IPS-15b (cell line): ENCODE measurements at regions not wholly inside any gene's neighbourhood (a gene's known extent, or its start where the extent isn't known, plus 50 kb on each side); places are given as distances from the start of the nearest gene placed in this dataset.

ENCODE experiments used
- H3K27me3 ChIP-seq: one replicate; pipeline ENCODE4 v1.6.1; 2013; ENCODE audit warnings: low read length; ENCODE audit not compliant: control insufficient read depth, insufficient read depth
- H3K36me3 ChIP-seq: one replicate; pipeline ENCODE4 v1.6.1; 2013; ENCODE audit warnings: low read length; ENCODE audit not compliant: control insufficient read depth, insufficient read depth
- H3K4me1 ChIP-seq: one replicate; pipeline ENCODE4 v1.6.1; 2013; ENCODE audit warnings: mild to moderate bottlenecking, low read length; ENCODE audit not compliant: control insufficient read depth, insufficient read depth
- H3K4me3 ChIP-seq: one replicate; pipeline ENCODE4 v1.5.1; 2013; ENCODE audit warnings: low read depth, low read length
- H3K9ac ChIP-seq: one replicate; pipeline ENCODE4 v1.6.1; 2013; ENCODE audit warnings: low read depth, mild to moderate bottlenecking, low read length
- H3K9me3 ChIP-seq: one replicate; pipeline ENCODE4 v1.6.1; 2013; ENCODE audit warnings: mild to moderate bottlenecking, low read length; ENCODE audit not compliant: control insufficient read depth, insufficient read depth

DNA sequence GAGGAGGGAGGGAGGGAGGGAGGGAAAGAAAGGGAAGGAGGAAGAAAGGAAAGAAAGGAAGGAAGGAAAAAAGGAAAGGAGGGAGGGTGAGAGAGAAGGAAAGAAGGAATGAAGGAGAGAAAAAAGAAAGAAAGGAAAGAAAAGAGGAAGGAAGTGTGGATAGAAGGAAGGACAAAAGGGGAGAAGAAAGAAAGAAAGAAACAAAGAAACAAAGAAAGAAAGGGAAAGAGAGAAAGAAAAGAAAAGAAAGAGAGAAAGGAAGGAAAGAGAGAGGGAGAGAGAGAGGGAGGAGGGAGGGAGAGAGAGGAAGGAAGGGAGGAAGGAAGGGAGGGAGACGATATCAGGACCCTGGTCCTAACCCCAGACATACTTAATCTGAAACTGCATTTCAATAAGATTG is 146.2 kb upstream of the ZC3H11B start:
- Histone ChIP-seq H3K9ac (no peak overlapping the region), H3K27me3 (no peaks in the 10 kb centered on the region), H3K36me3 (no peaks in the 10 kb centered on the region), H3K4me1 (no peaks in the 10 kb centered on the region), H3K4me3 (no peak overlapping the region), H3K9me3 (no peaks in the 10 kb centered on the region)

GRCh38 chr1:219757890-219758289 is 145.0 kb upstream of the ZC3H11B start:
- Histone ChIP-seq H3K9ac (no peak overlapping the region), H3K36me3 (no peaks in the 10 kb centered on the region), H3K9me3 (no peaks in the 10 kb centered on the region), H3K4me1 (no peaks in the 10 kb centered on the region), H3K27me3 (no peaks in the 10 kb centered on the region), H3K4me3 (no peak overlapping the region)

DNA sequence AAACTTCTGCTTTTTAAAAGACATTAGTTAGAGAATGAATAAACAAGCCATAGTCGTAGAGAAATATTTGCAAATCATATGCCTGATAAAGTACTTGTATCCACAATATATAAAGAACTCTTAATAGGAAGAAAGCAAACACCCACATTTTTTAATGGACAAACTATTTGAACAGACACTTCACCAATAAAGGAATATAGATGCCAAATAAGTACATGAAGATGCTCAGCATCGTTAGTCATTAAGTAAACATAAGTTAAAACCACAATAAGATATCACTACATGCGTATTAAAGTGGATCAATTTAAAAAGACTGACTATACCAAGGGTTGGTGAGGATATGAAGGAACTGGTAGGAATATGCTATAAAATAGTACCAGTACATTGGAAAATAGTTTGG is 142.3 kb upstream of the ZC3H11B start:
- Histone ChIP-seq H3K36me3 (no peaks in the 10 kb centered on the region), H3K4me1 (no peaks in the 10 kb centered on the region), H3K9ac (no peak overlapping the region), H3K27me3 (no peaks in the 10 kb centered on the region), H3K9me3 (no peaks in the 10 kb centered on the region), H3K4me3 (no peak overlapping the region)

DNA sequence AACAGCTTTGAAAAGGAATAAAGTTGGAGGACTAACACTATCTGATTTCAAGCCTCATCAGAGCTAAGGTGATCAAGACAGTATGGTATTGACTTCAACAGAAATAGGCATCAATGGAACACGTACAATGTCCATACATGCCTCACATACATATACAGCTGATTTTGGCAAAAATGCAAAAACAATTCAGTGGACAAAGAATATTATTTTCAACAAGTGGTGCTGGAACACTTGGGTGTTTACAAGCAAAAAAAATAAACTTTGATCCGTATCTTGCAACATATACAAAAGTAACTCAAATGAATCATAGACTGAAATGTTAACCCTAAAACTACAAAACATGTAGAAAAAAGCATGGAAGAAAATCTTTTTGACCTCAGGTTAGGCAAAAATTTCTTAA is 141.9 kb upstream of the ZC3H11B start:
- Histone ChIP-seq H3K9ac (no peak overlapping the region), H3K4me3 (no peak overlapping the region), H3K27me3 (no peaks in the 10 kb centered on the region), H3K4me1 (no peaks in the 10 kb centered on the region), H3K36me3 (no peaks in the 10 kb centered on the region), H3K9me3 (no peaks in the 10 kb centered on the region)

GRCh38 chr1:219753914-219754313 is 141.0 kb upstream of the ZC3H11B start:
- Histone ChIP-seq H3K4me1 (no peaks in the 10 kb centered on the region), H3K9me3 (no peaks in the 10 kb centered on the region), H3K36me3 (no peaks in the 10 kb centered on the region), H3K4me3 (no peak overlapping the region), H3K9ac (no peak overlapping the region), H3K27me3 (no peaks in the 10 kb centered on the region)

DNA sequence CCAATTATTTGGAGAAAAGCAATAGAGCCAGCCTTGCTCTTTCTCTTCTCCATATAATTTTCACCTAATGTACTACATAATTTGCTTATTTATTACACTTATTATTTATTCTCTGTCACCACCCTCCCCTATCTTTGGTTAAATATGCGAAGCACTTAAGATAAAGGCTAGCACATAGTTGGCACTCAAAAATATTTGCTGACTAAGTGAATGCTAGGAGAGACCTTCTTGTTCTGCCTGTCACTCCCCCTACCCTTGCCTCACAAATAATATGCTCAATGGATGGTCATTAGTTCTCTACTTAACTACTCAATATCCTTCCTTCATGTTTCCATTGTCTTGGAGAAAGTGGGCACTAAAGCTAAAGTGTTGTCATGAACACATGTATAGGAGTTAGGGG is 139.7 kb upstream of the ZC3H11B start:
- no peak overlapping the region for H3K4me3 ChIP-seq
- no peaks in the 10 kb centered on the region for H3K27me3 ChIP-seq
- no peaks in the 10 kb centered on the region for H3K9me3 ChIP-seq
- H3K9ac ChIP-seq: no peak overlapping the region
- no peaks in the 10 kb centered on the region for H3K4me1 ChIP-seq
- no peaks in the 10 kb centered on the region for H3K36me3 ChIP-seq

- H3K9me3 ChIP-seq: no peaks in the 10 kb centered on the region
- H3K27me3 ChIP-seq: no peaks in the 10 kb centered on the region
- no peak overlapping the region for H3K4me3 ChIP-seq
- no peaks in the 10 kb centered on the region for H3K36me3 ChIP-seq
- no peak overlapping the region for H3K9ac ChIP-seq
- no peaks in the 10 kb centered on the region for H3K4me1 ChIP-seq
Measured at GRCh38 chr1:219751870-219752507, 139.1 kb upstream of the ZC3H11B start.

- H3K36me3 ChIP-seq: no peaks in the 10 kb centered on the region
- no peaks in the 10 kb centered on the region for H3K4me1 ChIP-seq
- no peaks in the 10 kb centered on the region for H3K9me3 ChIP-seq
- H3K4me3 ChIP-seq: no peak overlapping the region
- no peaks in the 10 kb centered on the region for H3K27me3 ChIP-seq
- H3K9ac ChIP-seq: no peak overlapping the region
Measured at GRCh38 chr1:219749370-219749769, 136.5 kb upstream of the ZC3H11B start.

DNA sequence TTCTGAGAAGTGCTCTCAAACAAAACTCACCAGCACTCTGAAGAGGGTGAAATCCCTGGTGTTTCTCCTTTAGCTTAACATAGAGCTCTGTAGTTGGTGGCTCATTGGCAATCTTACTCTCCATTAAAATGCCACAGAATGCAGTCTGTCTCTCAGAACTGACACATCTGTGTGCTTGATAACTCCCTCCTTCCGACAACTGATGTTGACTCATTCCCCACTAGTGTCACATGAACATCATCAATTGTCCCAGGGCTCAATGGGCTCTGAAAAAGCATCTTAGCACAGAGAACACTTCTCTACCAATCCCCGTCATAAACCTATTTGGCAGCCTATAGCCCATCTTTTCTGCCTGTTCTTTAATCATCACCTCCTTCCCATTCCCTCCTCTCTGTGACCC is 133.2 kb upstream of the ZC3H11B start:
- Histone ChIP-seq H3K27me3 (no peaks in the 10 kb centered on the region), H3K9me3 (no peaks in the 10 kb centered on the region), H3K9ac (no peak overlapping the region), H3K4me3 (no peak overlapping the region), H3K4me1 (no peaks in the 10 kb centered on the region), H3K36me3 (no peaks in the 10 kb centered on the region)

GRCh38 chr1:219744652-219745469 is 132.0 kb upstream of the ZC3H11B start:
- no peaks in the 10 kb centered on the region for H3K36me3 ChIP-seq
- H3K4me1 ChIP-seq: no peaks in the 10 kb centered on the region
- H3K9ac ChIP-seq: no peak overlapping the region
- H3K27me3 ChIP-seq: no peaks in the 10 kb centered on the region
- H3K9me3 ChIP-seq: no peaks in the 10 kb centered on the region
- no peak overlapping the region for H3K4me3 ChIP-seq

- H3K27me3 ChIP-seq: no peaks in the 10 kb centered on the region
- H3K4me3 ChIP-seq: no peak overlapping the region
- H3K4me1 ChIP-seq: no peaks in the 10 kb centered on the region
- no peak overlapping the region for H3K9ac ChIP-seq
- H3K9me3 ChIP-seq: no peaks in the 10 kb centered on the region
- no peaks in the 10 kb centered on the region for H3K36me3 ChIP-seq
Measured at GRCh38 chr1:219741011-219741970, 128.4 kb upstream of the ZC3H11B start.
